Spleen (tissue), 11 donors: ENCODE measurements at regions not wholly inside any gene's neighbourhood (a gene's known extent, or its start where the extent isn't known, plus 50 kb on each side); places are given as distances from the start of the nearest gene placed in this dataset.

Experiments
- DNase-seq: peaks from one replicate; pipeline ENCODE4 v3.0.0-alpha.2; 2020
- H3K27ac ChIP-seq, 8 donors: fragments of 200-600 bp; sonication (generic) in 7 of 8; 1 replicate in 4 of 8; 2 replicates in 4 of 8; pipeline versions ENCODE4 v1.5.0 to v1.8.0; 2016 to 2021; ENCODE audit warnings: inconsistent platforms in 4 of 8, mild to moderate bottlenecking in 4 of 8, moderate library complexity in 1 of 8
- H3K27me3 ChIP-seq, 7 donors: fragments of 200-600 bp; sonication (generic) in 6 of 7; replicated peaks in 1 of 7; 1 replicate in 4 of 7; 2 replicates in 3 of 7; pipeline versions ENCODE4 v1.5.0 to v1.8.0; 2016 to 2021; ENCODE audit warnings: inconsistent platforms in 3 of 7, mild to moderate bottlenecking in 1 of 7
- H3K36me3 ChIP-seq, 6 donors: fragments of 200-600 bp; sonication (generic) in 5 of 6; 1 replicate in 4 of 6; 2 replicates in 2 of 6; pipeline versions ENCODE4 v1.5.0 to v1.8.0; 2016 to 2021; ENCODE audit warnings: inconsistent platforms in 2 of 6
- H3K4me1 ChIP-seq, 6 donors: fragments of 200-600 bp; sonication (generic) in 5 of 6; 1 replicate in 3 of 6; 2 replicates in 3 of 6; pipeline versions ENCODE4 v1.5.0 to v1.8.0; 2016 to 2021; ENCODE audit warnings: inconsistent platforms in 3 of 6
- H3K4me3 ChIP-seq, 8 donors: fragments of 200-600 bp; sonication (generic) in 7 of 8; 1 replicate in 4 of 8; 2 replicates in 4 of 8; pipeline versions ENCODE4 v1.5.0 to v1.8.0; 2016 to 2021; ENCODE audit warnings: inconsistent platforms in 4 of 8, mild to moderate bottlenecking in 4 of 8, moderate library complexity in 2 of 8
- H3K9me3 ChIP-seq, 8 donors: fragments of 200-600 bp; sonication (generic) in 7 of 8; 1 replicate in 4 of 8; 2 replicates in 4 of 8; pipeline versions ENCODE4 v1.5.0 to v1.8.0; 2016 to 2021; ENCODE audit warnings: inconsistent platforms in 4 of 8
- POLR2A ChIP-seq, 3 donors: fragments of 450-650 bp; IDR thresholded peaks; one replicate each; pipeline ENCODE4 v1.5.1; 2017; ENCODE audit warnings: antibody characterized with exemption in 3 of 3, mild to moderate bottlenecking in 1 of 3
- POLR2AphosphoS5 ChIP-seq, 3 donors: sonication (generic); formaldehyde crosslinking; IDR thresholded peaks; one replicate each; pipeline ENCODE4 v1.5.1; 2017; ENCODE audit warnings: antibody characterized with exemption in 3 of 3
- WGBS, 5 donors: extraction: QIAGEN DNeasy Blood & Tissue Kit in 3 of 5; methylation state at CpG; one replicate each; pipeline versions ENCODE4 v1.1.5 to v1.1.7; 2013 to 2018; 5-methylcytosine and 5-hydroxymethylcytosine counted together
- intact Hi-C: fragments of 100-400 bp; cut with DNase I; formaldehyde crosslinking; loops from one replicate; pipeline ENCODE4 v1.15.0; 2023; ENCODE audit warnings: low total_unique reads
- TF ChIP-seq, protein P1 (sequence below), 11 experiments: fragments of 200-600 bp in 7 of 11; fragments of 450-650 bp in 4 of 11; sonication (generic) in 4 of 11; IDR thresholded peaks in 8 of 11; conservative IDR thresholded peaks in 3 of 11; 1 replicate in 7 of 11; 2 replicates in 4 of 11; pipeline versions ENCODE4 v1.4.0 to v1.8.0; 2016 to 2021; ENCODE audit warnings: antibody characterized with exemption in 11 of 11, inconsistent platforms in 4 of 11, mild to moderate bottlenecking in 1 of 11
- donor health status: healthy with polysubstance abuse.
- donor health status: DM: no; HTN: no; CAD: no; lungs with moderate emphysema.
- donor health status: DM: no; HTN: no; CAD: no.
- donor health status: Bipolar disorder and iron deficiency.
- donor health status: healthy.
- donor health status: DM: no; HTN: no; CAD: no.
- donor health status: DM: yes; HTN: yes; CAD: no.

- TF ChIP-seq POLR2AphosphoS5 (IDR thresholded peaks at IDR 0.05) (no peak), POLR2A (IDR thresholded peaks at IDR 0.05) (no peak)
- TF ChIP-seq, protein P1, sequence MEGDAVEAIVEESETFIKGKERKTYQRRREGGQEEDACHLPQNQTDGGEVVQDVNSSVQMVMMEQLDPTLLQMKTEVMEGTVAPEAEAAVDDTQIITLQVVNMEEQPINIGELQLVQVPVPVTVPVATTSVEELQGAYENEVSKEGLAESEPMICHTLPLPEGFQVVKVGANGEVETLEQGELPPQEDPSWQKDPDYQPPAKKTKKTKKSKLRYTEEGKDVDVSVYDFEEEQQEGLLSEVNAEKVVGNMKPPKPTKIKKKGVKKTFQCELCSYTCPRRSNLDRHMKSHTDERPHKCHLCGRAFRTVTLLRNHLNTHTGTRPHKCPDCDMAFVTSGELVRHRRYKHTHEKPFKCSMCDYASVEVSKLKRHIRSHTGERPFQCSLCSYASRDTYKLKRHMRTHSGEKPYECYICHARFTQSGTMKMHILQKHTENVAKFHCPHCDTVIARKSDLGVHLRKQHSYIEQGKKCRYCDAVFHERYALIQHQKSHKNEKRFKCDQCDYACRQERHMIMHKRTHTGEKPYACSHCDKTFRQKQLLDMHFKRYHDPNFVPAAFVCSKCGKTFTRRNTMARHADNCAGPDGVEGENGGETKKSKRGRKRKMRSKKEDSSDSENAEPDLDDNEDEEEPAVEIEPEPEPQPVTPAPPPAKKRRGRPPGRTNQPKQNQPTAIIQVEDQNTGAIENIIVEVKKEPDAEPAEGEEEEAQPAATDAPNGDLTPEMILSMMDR (IDR thresholded peaks at IDR 0.05 in 8 of 11, conservative IDR thresholded peaks at IDR 0.05 in 3 of 11), result no peak
- peaks cover 0 to 3% (median 0%) of the 10 kb centered on the region in 6 donors for H3K4me1 ChIP-seq
- H3K4me3 ChIP-seq, result no peak overlapping the region
- no peak overlapping the region for H3K27ac ChIP-seq
- H3K27me3 ChIP-seq, result peaks cover 0 to 52% (median 10%) of the 10 kb centered on the region in 7 donors
- intact Hi-C loops, result no loop called here
- 71 to 83% (median 77%) methylated on average over 7 of the region's 7 CpGs for WGBS, 5 donors
- no peaks in the 10 kb centered on the region for H3K9me3 ChIP-seq
- H3K36me3 ChIP-seq, result no peaks in the 10 kb centered on the region
- DNase-seq, result no peak
These were observed 204.2 kb upstream of the FOXF1 start for GRCh38 chr16:86306011-86306644.

DNA sequence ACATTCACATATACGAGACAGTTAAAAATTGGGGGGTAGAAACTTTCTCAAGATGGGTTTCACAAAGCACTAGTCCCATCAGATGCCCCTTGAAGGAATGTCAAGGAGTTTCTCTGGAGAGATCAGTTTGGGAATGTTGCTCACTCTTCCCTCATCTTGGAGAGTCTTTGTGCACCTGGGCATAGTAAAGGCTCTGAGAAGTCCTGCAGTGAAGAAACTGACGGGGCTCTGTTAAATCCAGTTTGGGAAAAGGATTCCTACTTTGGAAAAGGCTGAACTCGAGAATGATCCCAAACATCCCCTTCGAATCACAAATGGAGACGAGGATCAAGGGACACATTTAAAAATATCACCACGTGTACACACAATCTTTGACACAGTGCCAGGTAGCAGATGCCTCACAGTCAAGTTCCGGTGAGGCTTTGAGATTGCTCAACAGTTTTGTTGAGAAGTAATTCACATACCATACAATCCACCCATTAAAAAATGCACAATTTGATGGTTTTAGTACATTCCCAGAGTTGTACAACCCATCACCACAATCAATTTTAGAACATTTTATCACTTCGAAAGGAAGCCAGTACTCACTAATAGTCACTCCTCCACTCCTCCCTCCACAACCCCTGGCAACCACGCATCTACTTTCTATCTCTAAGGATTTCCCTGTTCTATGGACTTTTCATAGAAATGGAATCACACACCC, 203.4 kb upstream of the FOXF1 start:
- no peak for DNase-seq

DNA sequence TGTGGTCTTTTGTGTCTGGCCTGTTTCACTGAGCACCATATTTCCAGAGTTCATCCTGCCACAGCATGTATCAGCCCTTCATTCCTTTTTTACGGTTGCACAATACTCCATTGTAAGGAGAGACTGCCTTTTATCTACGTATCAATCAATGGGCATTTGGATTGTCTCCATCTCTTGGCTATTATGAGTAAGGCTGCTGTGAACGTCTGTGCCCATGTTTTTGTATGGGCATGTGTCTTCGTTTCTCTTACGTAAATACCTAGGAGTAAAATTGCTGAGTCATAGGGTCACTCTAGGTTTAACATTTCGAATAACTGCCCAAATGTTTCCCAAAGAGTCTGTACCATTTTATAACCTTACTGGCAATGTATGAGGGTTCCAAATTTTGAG, 202.8 kb upstream of the FOXF1 start:
- TF ChIP-seq, protein P1 (IDR thresholded peaks at IDR 0.05 in 8 of 11, conservative IDR thresholded peaks at IDR 0.05 in 3 of 11), result no peak
- TF ChIP-seq POLR2AphosphoS5 (IDR thresholded peaks at IDR 0.05) (no peak), POLR2A (IDR thresholded peaks at IDR 0.05) (no peak)
- Histone ChIP-seq H3K27me3 (peaks cover 0 to 47% (median 5%) of the 10 kb centered on the region in 7 donors), H3K4me1 (peaks cover 0 to 3% (median 0%) of the 10 kb centered on the region in 6 donors), H3K4me3 (no peak overlapping the region), H3K9me3 (no peaks in the 10 kb centered on the region), H3K27ac (no peak overlapping the region), H3K36me3 (no peaks in the 10 kb centered on the region)
- DNase-seq, result no peak
- intact Hi-C loops, result no loop called here
- WGBS, 5 donors, result 72 to 79% (median 74%) methylated on average over 6 of the region's 6 CpGs

More for the DNA sequence above, 203.4 kb upstream of the FOXF1 start:
- peaks cover 0 to 49% (median 5%) of the 10 kb centered on the region in 7 donors for H3K27me3 ChIP-seq
- TF ChIP-seq, protein P1 (IDR thresholded peaks at IDR 0.05 in 8 of 11, conservative IDR thresholded peaks at IDR 0.05 in 3 of 11), result no peak
- no peaks in the 10 kb centered on the region for H3K36me3 ChIP-seq
- H3K4me3 ChIP-seq, result no peak overlapping the region
- no peaks in the 10 kb centered on the region for H3K9me3 ChIP-seq
- peaks cover 0 to 3% (median 0%) of the 10 kb centered on the region in 6 donors for H3K4me1 ChIP-seq
- H3K27ac ChIP-seq, result no peak overlapping the region
- intact Hi-C loops, result no loop called here
- 66 to 84% (median 75%) methylated on average over 9 of the region's 9 CpGs for WGBS, 5 donors

- Histone ChIP-seq H3K27ac (no peak overlapping the region), H3K27me3 (peaks cover 0 to 46% (median 5%) of the 10 kb centered on the region in 7 donors), H3K9me3 (no peaks in the 10 kb centered on the region), H3K4me3 (no peak overlapping the region), H3K36me3 (no peaks in the 10 kb centered on the region), H3K4me1 (peaks cover 0 to 3% (median 0%) of the 10 kb centered on the region in 6 donors)
- 79 to 85% (median 83%) methylated on average over 10 of the region's 10 CpGs for WGBS, 5 donors
- intact Hi-C loops, result no loop called here
- DNase-seq, result no peak
- no peak for TF ChIP-seq POLR2A (IDR thresholded peaks at IDR 0.05)
- TF ChIP-seq, protein P1 (IDR thresholded peaks at IDR 0.05 in 8 of 11, conservative IDR thresholded peaks at IDR 0.05 in 3 of 11), result no peak
These were observed 201.8 kb upstream of the FOXF1 start for GRCh38 chr16:86308514-86308913.
